ENCODE measurements at regions not wholly inside any gene's neighbourhood (a gene's known extent, or its start where the extent isn't known, plus 50 kb on each side); places are given as distances from the start of the nearest gene placed in this dataset.

- no peak overlapping the region for H3K4me3 ChIP-seq (ENCODE audit: low read length, poor library complexity, severe bottlenecking)
- no peaks in the 10 kb centered on the region for H3K27me3 ChIP-seq (ENCODE audit: insufficient read depth, low read length, poor library complexity, severe bottlenecking)
- H3K9me3 ChIP-seq (ENCODE audit: insufficient read depth, low read depth, low read length) = no peaks in the 10 kb centered on the region
- TF ChIP-seq CTCF (conservative IDR thresholded peaks at IDR 0.05; ENCODE audit: low read length) (no peak), EZH2phosphoT487 (IDR thresholded peaks at IDR 0.05; ENCODE audit: borderline replicate concordance) (no peak)
- H2AFZ ChIP-seq (ENCODE audit: low read length) = no peak overlapping the region
- no peak overlapping the region for H3K9ac ChIP-seq (ENCODE audit: low read depth, low read length, poor library complexity, severe bottlenecking)
- H3K4me1 ChIP-seq (ENCODE audit: insufficient read depth, low read length, poor library complexity, severe bottlenecking) = no peaks in the 10 kb centered on the region
- no peaks in the 10 kb centered on the region for H3K79me2 ChIP-seq (ENCODE audit: insufficient read depth, low read length)
- H3F3A ChIP-seq (ENCODE audit: low read depth) = no peaks in the 10 kb centered on the region
- no peaks in the 10 kb centered on the region; the same call in 1 of the 2 replicates for H3K9me2 ChIP-seq (replicated peaks; ENCODE audit: low read depth, low read length)
- no peaks in the 10 kb centered on the region for H3K36me3 ChIP-seq (ENCODE audit: insufficient read depth, low read length)
- no peaks in the 10 kb centered on the region for H4K20me1 ChIP-seq (ENCODE audit: insufficient read depth, low read length, poor library complexity, severe bottlenecking)
- no peak overlapping the region for H3K4me2 ChIP-seq (ENCODE audit: low read depth, low read length, poor library complexity, severe bottlenecking)
These were observed 676.1 kb upstream of the GYPC start for GRCh38 chr2:125979886-125980285.

GRCh38 chr2:125983364-125983763 is 672.6 kb upstream of the GYPC start:
- TF ChIP-seq EZH2phosphoT487 (IDR thresholded peaks at IDR 0.05; ENCODE audit: borderline replicate concordance) (no peak), CTCF (conservative IDR thresholded peaks at IDR 0.05; ENCODE audit: low read length) (no peak)
- no peaks in the 10 kb centered on the region for H3K79me2 ChIP-seq (ENCODE audit: insufficient read depth, low read length)
- H3K4me3 ChIP-seq (ENCODE audit: low read length, poor library complexity, severe bottlenecking) = no peak overlapping the region
- no peak overlapping the region for H3K9ac ChIP-seq (ENCODE audit: low read depth, low read length, poor library complexity, severe bottlenecking)
- H2AFZ ChIP-seq (ENCODE audit: low read length) = no peak overlapping the region
- no peaks in the 10 kb centered on the region for H3K9me3 ChIP-seq (ENCODE audit: insufficient read depth, low read depth, low read length)
- no peaks in the 10 kb centered on the region; the same call in 1 of the 2 replicates for H3K9me2 ChIP-seq (replicated peaks; ENCODE audit: low read depth, low read length)
- H3F3A ChIP-seq (ENCODE audit: low read depth) = no peaks in the 10 kb centered on the region
- H3K4me1 ChIP-seq (ENCODE audit: insufficient read depth, low read length, poor library complexity, severe bottlenecking) = no peaks in the 10 kb centered on the region
- no peak overlapping the region for H3K4me2 ChIP-seq (ENCODE audit: low read depth, low read length, poor library complexity, severe bottlenecking)
- H4K20me1 ChIP-seq (ENCODE audit: insufficient read depth, low read length, poor library complexity, severe bottlenecking) = no peaks in the 10 kb centered on the region
- no peaks in the 10 kb centered on the region for H3K36me3 ChIP-seq (ENCODE audit: insufficient read depth, low read length)
- no peaks in the 10 kb centered on the region for H3K27me3 ChIP-seq (ENCODE audit: insufficient read depth, low read length, poor library complexity, severe bottlenecking)

GRCh38 chr2:126029316-126029715 is 626.6 kb upstream of the GYPC start:
- Histone ChIP-seq H3K27me3 (ENCODE audit: insufficient read depth, low read length, poor library complexity, severe bottlenecking) (no peaks in the 10 kb centered on the region), H3K9me2 (replicated peaks; ENCODE audit: low read depth, low read length) (no peaks in the 10 kb centered on the region), H3F3A (ENCODE audit: low read depth) (no peaks in the 10 kb centered on the region), H3K36me3 (ENCODE audit: insufficient read depth, low read length) (no peaks in the 10 kb centered on the region), H3K9me3 (ENCODE audit: insufficient read depth, low read depth, low read length) (no peaks in the 10 kb centered on the region), H3K4me1 (ENCODE audit: insufficient read depth, low read length, poor library complexity, severe bottlenecking) (no peaks in the 10 kb centered on the region), H3K9ac (ENCODE audit: low read depth, low read length, poor library complexity, severe bottlenecking) (no peak overlapping the region), H3K79me2 (ENCODE audit: insufficient read depth, low read length) (no peaks in the 10 kb centered on the region), H2AFZ (ENCODE audit: low read length) (no peak overlapping the region), H3K4me3 (ENCODE audit: low read length, poor library complexity, severe bottlenecking) (no peak overlapping the region), H4K20me1 (ENCODE audit: insufficient read depth, low read length, poor library complexity, severe bottlenecking) (no peaks in the 10 kb centered on the region), H3K4me2 (ENCODE audit: low read depth, low read length, poor library complexity, severe bottlenecking) (no peak overlapping the region)
- TF ChIP-seq EZH2phosphoT487 (IDR thresholded peaks at IDR 0.05; ENCODE audit: borderline replicate concordance) (no peak), CTCF (conservative IDR thresholded peaks at IDR 0.05; ENCODE audit: low read length) (no peak)

Measured in Loucy (cell line).